ENCODE measurements at regions not wholly inside any gene's neighbourhood (a gene's known extent, or its start where the extent isn't known, plus 50 kb on each side); places are given as distances from the start of the nearest gene placed in this dataset.

GRCh38 chr4:43903456-43903855 is 545.2 kb downstream of the KCTD8 start:
- DNase-seq (ENCODE audit: low read depth) = no peak

GRCh38 chr4:43918377-43918776 is 530.2 kb downstream of the KCTD8 start:
- TF ChIP-seq CTCF (IDR thresholded peaks at IDR 0.05; ENCODE audit: insufficient read depth, low read depth, low read length, missing control alignments) = no peak
- no peak for DNase-seq (ENCODE audit: low read depth)

More at GRCh38 chr4:43903456-43903855, 545.2 kb downstream of the KCTD8 start:
- TF ChIP-seq CTCF (IDR thresholded peaks at IDR 0.05; ENCODE audit: insufficient read depth, low read depth, low read length, missing control alignments) = no peak
- no peak overlapping the region for H3K4me3 ChIP-seq (ENCODE audit: low read depth, low read length)

GRCh38 chr4:43932448-43932847 is 516.2 kb downstream of the KCTD8 start:
- no peak for DNase-seq (ENCODE audit: low read depth)
- H3K4me3 ChIP-seq (ENCODE audit: low read depth, low read length) = no peak overlapping the region
- TF ChIP-seq CTCF (IDR thresholded peaks at IDR 0.05; ENCODE audit: insufficient read depth, low read depth, low read length, missing control alignments) = no peak

More at GRCh38 chr4:43918377-43918776, 530.2 kb downstream of the KCTD8 start:
- no peak overlapping the region for H3K4me3 ChIP-seq (ENCODE audit: low read depth, low read length)

- DNase-seq (ENCODE audit: low read depth) = no peak
- TF ChIP-seq CTCF (IDR thresholded peaks at IDR 0.05; ENCODE audit: insufficient read depth, low read depth, low read length, missing control alignments) = no peak
- H3K4me3 ChIP-seq (ENCODE audit: low read depth, low read length) = no peak overlapping the region
These were observed 504.6 kb downstream of the KCTD8 start for GRCh38 chr4:43943998-43944397.

GRCh38 chr4:43959976-43960375 is 488.6 kb downstream of the KCTD8 start:
- H3K4me3 ChIP-seq (ENCODE audit: low read depth, low read length) = no peak overlapping the region
- no peak for DNase-seq (ENCODE audit: low read depth)

GRCh38 chr4:43968011-43968410 is 480.6 kb downstream of the KCTD8 start:
- no peak for DNase-seq (ENCODE audit: low read depth)
- H3K4me3 ChIP-seq (ENCODE audit: low read depth, low read length) = no peak overlapping the region
- no peak for TF ChIP-seq CTCF (IDR thresholded peaks at IDR 0.05; ENCODE audit: insufficient read depth, low read depth, low read length, missing control alignments)

More at GRCh38 chr4:43959976-43960375, 488.6 kb downstream of the KCTD8 start:
- no peak for TF ChIP-seq CTCF (IDR thresholded peaks at IDR 0.05; ENCODE audit: insufficient read depth, low read depth, low read length, missing control alignments)

- no peak for TF ChIP-seq CTCF (IDR thresholded peaks at IDR 0.05; ENCODE audit: insufficient read depth, low read depth, low read length, missing control alignments)
- DNase-seq (ENCODE audit: low read depth) = no peak
- H3K4me3 ChIP-seq (ENCODE audit: low read depth, low read length) = no peak overlapping the region
These were observed 465.0 kb downstream of the KCTD8 start for GRCh38 chr4:43983610-43984009.

Data from GM12865 (cell line).